ES-I3 (cell line): ENCODE measurements at regions not wholly inside any gene's neighbourhood (a gene's known extent, or its start where the extent isn't known, plus 50 kb on each side); places are given as distances from the start of the nearest gene placed in this dataset.
"Not testable (repeated sequence)": the region's sequence is repeated elsewhere in the genome, so short reads cannot be mapped to it uniquely, and the experiment has no call there.

Experiments
- H3K36me3 ChIP-seq: 2 replicates; pipeline ENCODE4 v1.6.1; 2013; ENCODE audit warnings: mild to moderate bottlenecking, low read length, control low read depth, moderate library complexity; ENCODE audit not compliant: insufficient read depth
- H3K4me1 ChIP-seq: 2 replicates; pipeline ENCODE4 v1.6.1; 2013; ENCODE audit warnings: mild to moderate bottlenecking, control low read depth, low read length; ENCODE audit not compliant: insufficient read depth
- H3K9ac ChIP-seq: 2 replicates; pipeline ENCODE4 v1.6.1; 2013; ENCODE audit warnings: low read depth, mild to moderate bottlenecking, low read length, moderate library complexity
- H3K9me3 ChIP-seq: 2 replicates; pipeline ENCODE4 v1.6.1; 2013; ENCODE audit warnings: mild to moderate bottlenecking, low read length, moderate library complexity; ENCODE audit not compliant: control insufficient read depth, insufficient read depth

GRCh38 chr6:167476844-167477595 is 152.1 kb downstream of the TTLL2 start:
- H3K4me1 ChIP-seq, result peaks cover 28% of the 10 kb centered on the region

GRCh38 chr6:167477688-167478087 is 152.8 kb downstream of the TTLL2 start:
- peaks cover 26% of the 10 kb centered on the region for H3K4me1 ChIP-seq
- no peaks in the 10 kb centered on the region; the same call in 1 of the 2 replicates for H3K9me3 ChIP-seq

More at GRCh38 chr6:167476844-167477595, 152.1 kb downstream of the TTLL2 start:
- Histone ChIP-seq H3K9me3 (no peaks in the 10 kb centered on the region; the same call in 1 of the 2 replicates), H3K36me3 (no peaks in the 10 kb centered on the region), H3K9ac (no peak overlapping the region)

GRCh38 chr6:167479301-167479700 is 154.4 kb downstream of the TTLL2 start:
- Histone ChIP-seq H3K36me3 (no peaks in the 10 kb centered on the region), H3K4me1 (peaks cover 22% of the 10 kb centered on the region), H3K9ac (no peak overlapping the region), H3K9me3 (no peaks in the 10 kb centered on the region; the same call in 1 of the 2 replicates)

More at GRCh38 chr6:167477688-167478087, 152.8 kb downstream of the TTLL2 start:
- Histone ChIP-seq H3K36me3 (no peaks in the 10 kb centered on the region), H3K9ac (no peak overlapping the region)

GRCh38 chr6:167479901-167480648 is 155.2 kb downstream of the TTLL2 start:
- Histone ChIP-seq H3K4me1 (peaks cover 17% of the 10 kb centered on the region), H3K36me3 (no peaks in the 10 kb centered on the region), H3K9ac (no peak overlapping the region), H3K9me3 (no peaks in the 10 kb centered on the region; the same call in 1 of the 2 replicates)

- Histone ChIP-seq H3K36me3 (no peaks in the 10 kb centered on the region), H3K9me3 (no peaks in the 10 kb centered on the region), H3K4me1 (peaks cover 4% of the 10 kb centered on the region; the same call in 1 of the 2 replicates), H3K9ac (no peak overlapping the region)
Observed at GRCh38 chr6:167481307-167481926, 156.5 kb downstream of the TTLL2 start.

GRCh38 chr6:167482801-167483200 is 157.9 kb downstream of the TTLL2 start:
- H3K9ac ChIP-seq, H3K9me3 ChIP-seq: not testable (repeated sequence)

GRCh38 chr6:167485186-167485978 is 160.5 kb downstream of the TTLL2 start:
- Histone ChIP-seq H3K4me1 (peaks cover under 1% of the 10 kb centered on the region; the same call in 1 of the 2 replicates), H3K36me3 (no peaks in the 10 kb centered on the region), H3K9me3 (no peaks in the 10 kb centered on the region), H3K9ac (no peak overlapping the region)

More at GRCh38 chr6:167482801-167483200, 157.9 kb downstream of the TTLL2 start:
- not testable (repeated sequence) for H3K36me3 ChIP-seq, H3K4me1 ChIP-seq

- no peaks in the 10 kb centered on the region for H3K36me3 ChIP-seq
- no peak overlapping the region for H3K9ac ChIP-seq
- peaks cover 5% of the 10 kb centered on the region; the same call in 1 of the 2 replicates for H3K4me1 ChIP-seq
- H3K9me3 ChIP-seq, result no peaks in the 10 kb centered on the region
Observed at GRCh38 chr6:167487749-167488664, 163.1 kb downstream of the TTLL2 start.

GRCh38 chr6:167491438-167492099 is 166.7 kb downstream of the TTLL2 start:
- H3K9me3 ChIP-seq, result no peaks in the 10 kb centered on the region
- no peak overlapping the region for H3K9ac ChIP-seq
- H3K36me3 ChIP-seq, result no peaks in the 10 kb centered on the region
- H3K4me1 ChIP-seq, result peaks cover 12% of the 10 kb centered on the region; the same call in 1 of the 2 replicates

- H3K9ac ChIP-seq, result no peak overlapping the region
- peaks cover 12% of the 10 kb centered on the region; the same call in 1 of the 2 replicates for H3K4me1 ChIP-seq
- no peaks in the 10 kb centered on the region for H3K36me3 ChIP-seq
- H3K9me3 ChIP-seq, result no peaks in the 10 kb centered on the region
Observed at GRCh38 chr6:167492100-167492449, 167.2 kb downstream of the TTLL2 start.

- H3K9ac ChIP-seq, result no peak overlapping the region
- no peaks in the 10 kb centered on the region for H3K36me3 ChIP-seq
- H3K9me3 ChIP-seq, result 0 out of 2 replicates have a peak, but pooled peaks cover 2% of the 10 kb centered on the region
- H3K4me1 ChIP-seq, result peaks cover 12% of the 10 kb centered on the region; the same call in 1 of the 2 replicates
Observed at GRCh38 chr6:167493310-167493709, 168.4 kb downstream of the TTLL2 start.

GRCh38 chr6:167493976-167494697 is 169.3 kb downstream of the TTLL2 start:
- H3K4me1 ChIP-seq, result peaks cover 12% of the 10 kb centered on the region; the same call in 1 of the 2 replicates
- 0 out of 2 replicates have a peak, but pooled peaks cover 2% of the 10 kb centered on the region for H3K9me3 ChIP-seq
- H3K9ac ChIP-seq, result no peak overlapping the region
- no peaks in the 10 kb centered on the region for H3K36me3 ChIP-seq
